ENCODE measurements at regions not wholly inside any gene's neighbourhood (a gene's known extent, or its start where the extent isn't known, plus 50 kb on each side); places are given as distances from the start of the nearest gene placed in this dataset.

- H3K4me3 ChIP-seq (ENCODE audit: low read depth in 1 of 3, low read length in 3 of 3) = no peak overlapping the region
- H3K9ac ChIP-seq (ENCODE audit: low read depth in 1 of 2, low read length in 2 of 2) = no peak overlapping the region
- 90% methylated on average over 11 of the region's 11 CpGs for WGBS
- DNase-seq (ENCODE audit: low spot score) = no peak
- H3K27ac ChIP-seq (ENCODE audit: low read depth in 1 of 2, low read length in 2 of 2) = no peak overlapping the region
- H3K27me3 ChIP-seq (ENCODE audit: control insufficient read depth in 4 of 4, insufficient read depth in 4 of 4, low read length in 3 of 4) = no peaks in the 10 kb centered on the region
- H3K9me3 ChIP-seq (ENCODE audit: control insufficient read depth in 4 of 4, low read length in 3 of 4) = peaks cover 0 to 2% (median under 1%) of the 10 kb centered on the region in 4 donors
- peaks cover 0 to 8% (median 1%) of the 10 kb centered on the region in 4 donors for H3K4me1 ChIP-seq (ENCODE audit: control insufficient read depth in 4 of 4, insufficient read depth in 4 of 4, low read length in 3 of 4)
- no peak for TF ChIP-seq FOXA2 (IDR thresholded peaks at IDR 0.05)
- no peak for TF ChIP-seq SP1 (IDR thresholded peaks at IDR 0.05)
- TF ChIP-seq RXRA (IDR thresholded peaks at IDR 0.05) = no peak
- TF ChIP-seq RAD21 (IDR thresholded peaks at IDR 0.05) = no peak
- TF ChIP-seq FOXA1 (IDR thresholded peaks at IDR 0.05) = no peak
- no peak for TF ChIP-seq NR2F2 (IDR thresholded peaks at IDR 0.05)
- TF ChIP-seq HNF4A (conservative IDR thresholded peaks at IDR 0.05) = no peak
- TF ChIP-seq YY1 (IDR thresholded peaks at IDR 0.05) = no peak
- TF ChIP-seq GABPA (IDR thresholded peaks at IDR 0.05 in 1 of 2, conservative IDR thresholded peaks at IDR 0.05 in 1 of 2) = no peak
- H3K36me3 ChIP-seq (ENCODE audit: control insufficient read depth in 4 of 4, insufficient read depth in 3 of 4, low read depth in 1 of 4, low read length in 3 of 4) = no peaks in the 10 kb centered on the region
These were observed 138.2 kb upstream of the NCOR2 start for GRCh38 chr12:124705545-124706138.

DNA sequence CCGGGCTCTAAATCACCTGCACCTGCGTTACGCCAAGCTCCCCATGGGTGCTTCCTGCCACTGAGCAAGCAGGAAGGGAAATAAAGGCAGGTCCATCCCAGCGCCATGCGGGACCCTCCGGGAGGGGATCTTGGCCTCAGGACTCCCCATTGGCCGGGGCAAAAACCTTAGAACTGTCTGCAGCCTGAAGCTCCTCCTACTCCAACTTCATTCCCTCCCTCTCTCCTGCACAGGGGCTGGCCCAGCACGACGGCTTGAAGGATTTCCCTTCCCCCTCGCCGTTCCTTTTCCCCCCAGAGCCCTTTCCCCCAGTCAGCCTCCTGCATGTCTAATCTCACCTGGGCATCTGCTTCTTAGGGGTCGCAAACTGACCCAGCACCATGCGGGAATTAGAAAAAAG, 137.2 kb upstream of the NCOR2 start:
- no peak overlapping the region for H3K27ac ChIP-seq (ENCODE audit: low read depth in 1 of 2, low read length in 2 of 2)
- 97% methylated on average over 13 of the region's 13 CpGs for WGBS
- TF ChIP-seq GABPA (IDR thresholded peaks at IDR 0.05 in 1 of 2, conservative IDR thresholded peaks at IDR 0.05 in 1 of 2) = no peak
- TF ChIP-seq FOXA2 (IDR thresholded peaks at IDR 0.05) = no peak
- TF ChIP-seq ZBTB33 (IDR thresholded peaks at IDR 0.05) = no peak
- no peak for TF ChIP-seq NR2F2 (IDR thresholded peaks at IDR 0.05)
- TF ChIP-seq HNF4A (conservative IDR thresholded peaks at IDR 0.05) = no peak
- TF ChIP-seq TAF1 (conservative IDR thresholded peaks at IDR 0.05) = no peak
- TF ChIP-seq, protein P1, sequence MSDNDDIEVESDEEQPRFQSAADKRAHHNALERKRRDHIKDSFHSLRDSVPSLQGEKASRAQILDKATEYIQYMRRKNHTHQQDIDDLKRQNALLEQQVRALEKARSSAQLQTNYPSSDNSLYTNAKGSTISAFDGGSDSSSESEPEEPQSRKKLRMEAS (IDR thresholded peaks at IDR 0.05) = no peak
- no peak for TF ChIP-seq YY1 (IDR thresholded peaks at IDR 0.05)
- no peak for TF ChIP-seq REST (IDR thresholded peaks at IDR 0.05)
- TF ChIP-seq FOXA1 (IDR thresholded peaks at IDR 0.05) = no peak
- TF ChIP-seq, protein P2, sequence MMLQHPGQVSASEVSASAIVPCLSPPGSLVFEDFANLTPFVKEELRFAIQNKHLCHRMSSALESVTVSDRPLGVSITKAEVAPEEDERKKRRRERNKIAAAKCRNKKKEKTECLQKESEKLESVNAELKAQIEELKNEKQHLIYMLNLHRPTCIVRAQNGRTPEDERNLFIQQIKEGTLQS (IDR thresholded peaks at IDR 0.05) = no peak
- no peak for TF ChIP-seq EGR1 (IDR thresholded peaks at IDR 0.05; ENCODE audit: low read depth in 2 of 2)
- TF ChIP-seq SP1 (IDR thresholded peaks at IDR 0.05) = no peak
- TF ChIP-seq RAD21 (IDR thresholded peaks at IDR 0.05) = no peak
- TF ChIP-seq RXRA (IDR thresholded peaks at IDR 0.05) = no peak
- no peak for TF ChIP-seq HNF4G (IDR thresholded peaks at IDR 0.05)
- peaks cover 0 to 8% (median 1%) of the 10 kb centered on the region in 4 donors for H3K4me1 ChIP-seq (ENCODE audit: control insufficient read depth in 4 of 4, insufficient read depth in 4 of 4, low read length in 3 of 4)
- H3K4me3 ChIP-seq (ENCODE audit: low read depth in 1 of 3, low read length in 3 of 3) = no peak overlapping the region
- DNase-seq (ENCODE audit: low spot score) = no peak
- H3K27me3 ChIP-seq (ENCODE audit: control insufficient read depth in 4 of 4, insufficient read depth in 4 of 4, low read length in 3 of 4) = no peaks in the 10 kb centered on the region
- no peak overlapping the region for H3K9ac ChIP-seq (ENCODE audit: low read depth in 1 of 2, low read length in 2 of 2)
- no peaks in the 10 kb centered on the region for H3K36me3 ChIP-seq (ENCODE audit: control insufficient read depth in 4 of 4, insufficient read depth in 3 of 4, low read depth in 1 of 4, low read length in 3 of 4)
- peaks cover 0 to 2% (median under 1%) of the 10 kb centered on the region in 4 donors for H3K9me3 ChIP-seq (ENCODE audit: control insufficient read depth in 4 of 4, low read length in 3 of 4)

Data from liver (tissue), 7 donors.